GM12872 (cell line): ENCODE measurements at regions not wholly inside any gene's neighbourhood (a gene's known extent, or its start where the extent isn't known, plus 50 kb on each side); places are given as distances from the start of the nearest gene placed in this dataset.

ENCODE experiments used
- CTCF ChIP-seq: IDR thresholded peaks from 3 replicates; pipeline ENCODE4 v1.5.1; 2011; ENCODE audit warnings: low read depth, mild to moderate bottlenecking, low read length, moderate library complexity; ENCODE audit not compliant: insufficient read depth

GRCh38 chr20:60903325-60903971 lies 348.6 kb upstream of the CDH4 start:
- no peak for TF ChIP-seq CTCF

GRCh38 chr20:60904730-60905129 lies 347.3 kb upstream of the CDH4 start:
- TF ChIP-seq CTCF, result no peak

- TF ChIP-seq CTCF, result no peak
Observed at GRCh38 chr20:60905919-60906318, 346.1 kb upstream of the CDH4 start.

- no peak for TF ChIP-seq CTCF
Observed at GRCh38 chr20:60906555-60906954, 345.5 kb upstream of the CDH4 start.

- TF ChIP-seq CTCF, result no peak
Observed at GRCh38 chr20:60913298-60913697, 338.8 kb upstream of the CDH4 start.

- no peak for TF ChIP-seq CTCF
Observed at GRCh38 chr20:60921022-60921622, 330.9 kb upstream of the CDH4 start.

- no peak for TF ChIP-seq CTCF
Observed at GRCh38 chr20:60926831-60927230, 325.2 kb upstream of the CDH4 start.
